Sigmoid colon (tissue), 4 donors: ENCODE measurements at regions not wholly inside any gene's neighbourhood (a gene's known extent, or its start where the extent isn't known, plus 50 kb on each side); places are given as distances from the start of the nearest gene placed in this dataset.

Experiments
- CTCF ChIP-seq, 4 experiments: fragments of 450-650 bp in 3 of 4; fragments of 200-600 bp in 1 of 4; IDR thresholded peaks; one replicate each; pipeline ENCODE4 v1.5.1; 2016 to 2019; ENCODE audit warnings: antibody characterized with exemption in 4 of 4, mild to moderate bottlenecking in 3 of 4, moderate library complexity in 2 of 4
- EP300 ChIP-seq, 4 donors: sonication (generic); formaldehyde crosslinking; IDR thresholded peaks; one replicate each; pipeline ENCODE4 v1.6.1; 2017; ENCODE audit warnings: antibody characterized with exemption in 4 of 4
- POLR2A ChIP-seq, 2 donors: fragments of 450-650 bp; IDR thresholded peaks; one replicate each; pipeline ENCODE4 v1.6.1; 2016; ENCODE audit warnings: antibody characterized with exemption in 2 of 2, mild to moderate bottlenecking in 2 of 2, moderate library complexity in 2 of 2
- POLR2AphosphoS5 ChIP-seq, 4 donors: sonication (generic); formaldehyde crosslinking; IDR thresholded peaks; one replicate each; pipeline ENCODE4 v1.6.1; 2017; ENCODE audit warnings: antibody characterized with exemption in 4 of 4

- TF ChIP-seq CTCF (IDR thresholded peaks at IDR 0.05) (no peak), POLR2AphosphoS5 (IDR thresholded peaks at IDR 0.05) (no peak), POLR2A (IDR thresholded peaks at IDR 0.05) (no peak), EP300 (IDR thresholded peaks at IDR 0.05) (no peak)
Measured at GRCh38 chr5:167358868-167359492, 932.5 kb upstream of the WWC1 start.
